Fibroblast of skin of abdomen (primary cell): ENCODE measurements at regions not wholly inside any gene's neighbourhood (a gene's known extent, or its start where the extent isn't known, plus 50 kb on each side); places are given as distances from the start of the nearest gene placed in this dataset.
"Not testable (repeated sequence)": the region's sequence is repeated elsewhere in the genome, so short reads cannot be mapped to it uniquely, and the experiment has no call there.

Experiments used
- DNase-seq: peaks from one replicate; pipeline ENCODE4 v3.0.0-alpha.2; 2013

DNA sequence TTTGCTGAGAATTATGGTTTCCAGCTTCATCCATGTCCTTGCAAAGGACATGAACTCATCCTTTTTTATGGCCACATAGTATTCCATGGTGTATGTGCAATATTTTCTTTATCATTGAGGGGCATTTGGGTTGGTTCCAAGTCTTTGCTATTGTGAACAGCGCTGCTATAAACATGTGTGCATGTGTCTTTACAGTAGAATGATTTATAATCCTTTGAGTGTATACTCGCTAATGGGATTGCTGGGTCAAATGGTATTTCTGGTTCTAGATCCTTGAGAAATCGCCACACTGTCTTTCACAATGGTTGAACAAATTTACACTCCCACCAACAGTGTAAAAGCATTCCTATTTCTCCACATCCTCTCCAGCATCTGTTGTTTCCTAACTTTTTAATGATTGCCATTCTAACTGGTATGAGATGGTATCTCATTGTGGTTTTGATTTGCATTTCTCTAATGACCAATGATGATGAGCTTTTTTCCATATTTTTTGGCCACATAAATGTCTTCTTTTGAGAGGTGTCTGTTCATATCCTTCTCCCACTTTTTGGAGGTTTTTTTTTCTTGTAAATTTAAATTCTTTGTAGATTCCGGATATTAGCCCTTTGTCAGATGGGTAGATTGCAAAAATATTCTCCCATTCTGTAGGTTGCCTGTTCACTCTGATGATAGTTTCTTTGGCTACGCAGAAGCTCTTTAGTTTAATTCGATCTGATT is 180.1 kb downstream of the PLPPR4 start:
- not testable (repeated sequence) for DNase-seq

DNA sequence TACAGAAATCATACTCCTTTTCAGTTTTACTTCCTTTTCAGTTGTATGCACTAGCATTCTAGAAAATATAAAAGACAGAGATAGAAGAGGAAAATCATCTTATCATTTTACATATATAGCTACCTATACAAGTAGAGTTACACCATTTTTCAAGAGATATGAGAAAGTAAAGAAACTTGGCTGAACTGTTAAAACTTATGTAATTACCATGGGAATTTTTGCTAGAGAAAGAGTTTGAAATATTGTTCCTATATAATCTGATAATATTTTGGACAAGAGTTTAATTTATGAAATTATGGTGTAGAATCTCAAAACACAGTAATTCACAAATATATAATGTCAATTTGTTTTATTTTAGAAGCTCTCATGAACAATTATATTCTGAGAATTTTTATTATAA is 180.8 kb downstream of the PLPPR4 start:
- DNase-seq, result no peak

DNA sequence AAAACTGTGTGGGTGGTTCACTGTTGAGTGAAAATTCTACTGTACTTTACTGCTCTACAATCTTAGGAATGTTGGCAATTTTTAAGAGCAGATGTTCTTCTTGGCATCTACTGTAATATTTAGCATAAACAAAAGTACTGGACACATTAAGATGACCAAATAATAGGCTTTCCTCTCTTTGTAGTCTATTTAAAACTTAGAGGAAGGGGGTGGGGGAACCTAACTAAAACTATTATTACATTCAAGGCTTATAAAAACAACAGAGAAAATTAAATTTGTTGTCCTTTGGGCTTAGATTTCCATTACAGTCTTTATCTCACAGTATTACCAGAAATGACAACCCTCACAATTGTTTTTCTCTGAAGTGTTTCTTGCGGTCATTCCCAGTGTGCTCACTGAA is 181.2 kb downstream of the PLPPR4 start:
- DNase-seq, result peak; percentile 35

- DNase-seq, result no peak
These were observed 183.4 kb downstream of the PLPPR4 start for GRCh38 chr1:99447721-99448120.

- DNase-seq, result no peak
These were observed 190.2 kb upstream of the PALMD start for GRCh38 chr1:99455760-99456159.

- DNase-seq, result peak; percentile 20
These were observed 189.4 kb upstream of the PALMD start for GRCh38 chr1:99456536-99456935.

DNA sequence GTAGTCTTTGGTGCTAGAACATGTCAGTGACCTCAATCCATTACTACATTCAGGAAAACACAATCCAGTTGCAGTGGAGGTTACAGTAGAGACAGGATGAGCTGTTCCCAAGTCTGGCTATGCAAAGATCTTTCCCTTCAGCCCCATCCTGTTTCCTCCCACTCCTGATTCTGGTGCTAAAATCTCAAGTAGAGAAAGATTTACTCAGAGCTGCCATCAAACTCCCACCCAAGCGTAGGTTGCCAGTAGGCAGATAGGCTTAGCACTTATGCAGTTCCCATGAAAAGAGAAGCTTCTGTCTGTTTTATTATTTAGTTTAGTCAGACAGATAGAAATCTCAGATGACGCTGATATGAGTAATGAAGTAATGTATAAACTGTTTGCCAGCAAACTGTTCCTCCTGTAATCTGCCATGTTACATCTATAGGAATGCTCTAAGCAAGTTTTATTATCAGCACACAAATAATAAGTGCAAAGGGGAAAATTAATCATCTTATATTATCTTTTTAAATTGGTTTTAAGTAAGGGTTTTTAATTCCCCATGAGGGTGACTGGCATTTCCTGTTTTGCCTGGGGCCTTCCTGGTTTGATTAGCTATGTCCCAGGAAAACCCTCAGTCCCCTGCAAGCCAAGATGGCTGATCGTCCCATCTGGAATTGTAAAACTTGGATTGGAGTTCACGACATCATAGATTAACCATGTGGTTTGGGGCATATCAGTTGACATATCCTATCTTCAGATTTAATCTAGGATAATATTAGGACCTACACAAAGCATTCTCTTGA is 188.3 kb upstream of the PALMD start:
- DNase-seq, result peak; percentile 72

DNA sequence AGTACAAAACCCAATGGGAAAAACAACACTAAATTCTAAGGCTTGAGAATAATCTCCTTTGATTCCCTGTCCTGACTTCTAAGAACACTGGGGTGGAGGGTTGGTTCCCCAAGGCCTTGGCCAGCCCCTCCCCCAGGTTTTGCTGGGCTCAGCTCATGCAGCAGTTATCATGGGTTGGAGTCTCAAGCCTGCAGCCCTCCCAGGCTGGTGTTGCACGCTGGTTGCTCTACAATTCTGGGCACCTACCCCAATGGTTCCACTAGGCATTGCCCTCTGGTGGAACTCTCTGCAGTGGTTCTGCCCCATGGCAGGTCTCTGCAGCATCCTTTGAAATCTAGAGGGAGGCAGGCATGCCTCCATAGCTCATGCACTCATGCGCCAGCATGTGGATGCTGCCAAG is 184.4 kb upstream of the PALMD start:
- DNase-seq, result no peak

- DNase-seq, result no peak
These were observed 181.2 kb upstream of the PALMD start for GRCh38 chr1:99464738-99465137.

- peak; percentile 82 for DNase-seq
These were observed 180.6 kb upstream of the PALMD start for GRCh38 chr1:99465176-99465900.

GRCh38 chr1:99467645-99468044 is 178.3 kb upstream of the PALMD start:
- no peak for DNase-seq

GRCh38 chr1:99469550-99469971 is 176.4 kb upstream of the PALMD start:
- peak; percentile 70 for DNase-seq

GRCh38 chr1:99472893-99473292 is 173.0 kb upstream of the PALMD start:
- DNase-seq, result peak; percentile 25

- DNase-seq, result no peak
These were observed 171.5 kb upstream of the PALMD start for GRCh38 chr1:99474350-99474893.

DNA sequence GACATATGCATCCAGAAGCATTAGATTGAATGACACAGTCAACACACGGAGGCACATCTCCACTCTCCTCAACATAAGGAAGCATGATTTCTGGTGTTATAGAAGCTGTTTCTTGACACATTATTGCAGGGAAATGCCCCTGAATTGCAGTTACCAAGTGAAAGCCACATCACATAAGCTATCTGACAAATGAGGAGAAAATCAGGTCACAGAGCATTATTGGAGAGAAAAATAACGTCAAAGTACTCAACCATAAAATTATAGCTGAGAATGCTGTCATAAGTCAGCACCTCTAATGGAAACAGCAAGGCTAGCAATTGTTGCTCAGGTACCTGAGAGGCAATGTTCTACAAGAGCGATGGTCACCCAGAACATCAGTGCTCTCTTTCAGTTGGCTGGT is 169.9 kb upstream of the PALMD start:
- no peak for DNase-seq

- DNase-seq, result peak; percentile 53
These were observed 164.4 kb upstream of the PALMD start for GRCh38 chr1:99481391-99481996.

DNA sequence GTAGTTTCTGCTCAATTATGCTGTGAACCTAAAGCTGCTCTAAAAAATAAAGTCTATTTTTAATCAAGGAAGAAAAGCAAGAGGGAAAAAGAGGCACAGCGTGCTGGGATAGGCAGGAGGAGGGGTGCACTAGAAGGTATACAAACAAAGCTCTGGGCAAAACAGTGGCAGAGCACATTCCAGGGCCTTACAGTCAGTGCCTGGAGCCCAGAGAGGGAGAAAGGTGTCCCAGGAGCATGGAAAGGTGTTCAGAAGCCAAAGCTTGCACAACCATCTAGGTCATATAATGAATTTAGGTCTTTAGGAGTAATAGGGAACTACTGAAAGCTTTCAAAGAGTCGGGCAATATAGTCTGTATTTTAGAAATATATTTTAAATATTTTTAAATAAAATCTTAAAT is 163.6 kb upstream of the PALMD start:
- DNase-seq, result no peak

- no peak for DNase-seq
These were observed 163.2 kb upstream of the PALMD start for GRCh38 chr1:99482750-99483149.

- DNase-seq, result peak; percentile 21
These were observed 155.9 kb upstream of the PALMD start for GRCh38 chr1:99490031-99490430.

DNA sequence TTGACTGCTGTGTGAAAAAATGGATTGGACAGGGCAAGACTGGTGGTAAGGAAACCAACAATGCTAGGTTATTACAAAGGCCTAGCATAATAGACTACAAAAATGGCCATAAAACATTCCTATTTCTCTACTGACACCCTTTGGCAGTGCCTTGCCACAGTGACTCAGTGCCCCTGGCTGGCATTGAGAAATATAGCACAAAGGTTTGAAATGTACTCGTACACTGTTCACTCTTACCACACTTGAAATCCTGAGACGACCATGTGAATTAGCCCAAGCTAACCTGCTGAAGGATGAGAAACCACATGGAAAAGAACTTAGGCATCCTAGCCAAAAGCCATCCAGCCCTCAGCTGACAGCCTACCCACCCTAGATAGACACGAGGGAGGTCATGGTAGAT is 149.8 kb upstream of the PALMD start:
- no peak for DNase-seq

GRCh38 chr1:99497690-99498089 is 148.2 kb upstream of the PALMD start:
- peak; percentile 15 for DNase-seq

- no peak for DNase-seq
These were observed 145.4 kb upstream of the PALMD start for GRCh38 chr1:99500541-99500940.

- no peak for DNase-seq
These were observed 144.0 kb upstream of the PALMD start for GRCh38 chr1:99501871-99502270.
